ENCODE measurements at regions not wholly inside any gene's neighbourhood (a gene's known extent, or its start where the extent isn't known, plus 50 kb on each side); places are given as distances from the start of the nearest gene placed in this dataset.

DNA sequence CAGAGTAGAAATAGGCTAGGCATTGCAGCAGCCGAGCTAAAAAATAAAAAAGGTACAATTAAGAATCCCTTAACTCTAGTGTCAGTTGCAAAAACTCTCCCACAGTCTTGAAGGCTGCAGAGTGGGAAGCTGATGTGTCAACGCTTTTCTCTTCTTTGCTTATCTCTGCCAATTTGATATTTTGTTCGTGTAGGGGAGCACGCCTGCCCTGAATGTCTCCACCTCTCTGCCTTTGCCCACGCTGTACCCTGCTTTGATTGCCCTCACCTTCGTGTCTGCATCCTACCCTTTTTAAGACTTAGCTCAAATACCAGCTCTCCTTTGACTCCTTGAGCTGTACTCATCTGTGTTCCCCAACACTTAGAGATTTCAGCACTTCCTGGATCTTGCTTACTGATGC, 155.4 kb upstream of the CADPS start:
- intact Hi-C loops (cut with DNase I), result no loop called here
- no peak for DNase-seq
- Histone ChIP-seq H3K4me1 (no peaks in the 10 kb centered on the region), H3K27ac (no peak overlapping the region), H3K36me3 (no peaks in the 10 kb centered on the region), H3K4me3 (no peak overlapping the region), H3K27me3 (no peaks in the 10 kb centered on the region), H3K9me3 (no peaks in the 10 kb centered on the region)
- 54 to 64% methylated on average over 6 of the region's 6 CpGs for WGBS, 2 donors
- TF ChIP-seq, protein P1, sequence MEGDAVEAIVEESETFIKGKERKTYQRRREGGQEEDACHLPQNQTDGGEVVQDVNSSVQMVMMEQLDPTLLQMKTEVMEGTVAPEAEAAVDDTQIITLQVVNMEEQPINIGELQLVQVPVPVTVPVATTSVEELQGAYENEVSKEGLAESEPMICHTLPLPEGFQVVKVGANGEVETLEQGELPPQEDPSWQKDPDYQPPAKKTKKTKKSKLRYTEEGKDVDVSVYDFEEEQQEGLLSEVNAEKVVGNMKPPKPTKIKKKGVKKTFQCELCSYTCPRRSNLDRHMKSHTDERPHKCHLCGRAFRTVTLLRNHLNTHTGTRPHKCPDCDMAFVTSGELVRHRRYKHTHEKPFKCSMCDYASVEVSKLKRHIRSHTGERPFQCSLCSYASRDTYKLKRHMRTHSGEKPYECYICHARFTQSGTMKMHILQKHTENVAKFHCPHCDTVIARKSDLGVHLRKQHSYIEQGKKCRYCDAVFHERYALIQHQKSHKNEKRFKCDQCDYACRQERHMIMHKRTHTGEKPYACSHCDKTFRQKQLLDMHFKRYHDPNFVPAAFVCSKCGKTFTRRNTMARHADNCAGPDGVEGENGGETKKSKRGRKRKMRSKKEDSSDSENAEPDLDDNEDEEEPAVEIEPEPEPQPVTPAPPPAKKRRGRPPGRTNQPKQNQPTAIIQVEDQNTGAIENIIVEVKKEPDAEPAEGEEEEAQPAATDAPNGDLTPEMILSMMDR (IDR thresholded peaks at IDR 0.05), result no peak
- no peak for ATAC-seq
- FAIRE-seq, result no peak

DNA sequence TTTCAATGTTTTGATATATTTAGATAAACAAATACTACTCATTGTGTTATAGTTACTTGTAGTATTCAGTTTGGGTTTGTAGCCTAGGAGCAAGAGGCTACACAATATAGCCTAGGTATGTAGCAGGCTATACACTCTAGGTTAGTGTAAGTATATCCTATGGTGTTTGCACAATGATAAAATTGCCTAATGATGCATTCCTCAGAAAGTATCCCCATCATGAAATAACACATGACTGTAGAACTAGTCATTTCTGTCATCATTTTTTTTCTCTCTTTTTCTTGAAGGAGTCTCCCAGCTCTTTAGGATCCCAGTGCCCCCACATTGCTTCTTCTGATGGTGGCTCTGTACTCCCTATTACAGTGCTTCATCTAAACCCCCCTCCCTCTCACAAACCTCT, 157.7 kb upstream of the CADPS start:
- TF ChIP-seq, protein P1 (IDR thresholded peaks at IDR 0.05), result no peak
- Histone ChIP-seq H3K4me3 (no peak overlapping the region), H3K9me3 (no peaks in the 10 kb centered on the region), H3K27ac (no peak overlapping the region), H3K4me1 (no peaks in the 10 kb centered on the region), H3K27me3 (no peaks in the 10 kb centered on the region), H3K36me3 (no peaks in the 10 kb centered on the region)
- ATAC-seq, result no peak
- intact Hi-C loops (cut with DNase I), result no loop called here
- DNase-seq, result no peak
- FAIRE-seq, result no peak

DNA sequence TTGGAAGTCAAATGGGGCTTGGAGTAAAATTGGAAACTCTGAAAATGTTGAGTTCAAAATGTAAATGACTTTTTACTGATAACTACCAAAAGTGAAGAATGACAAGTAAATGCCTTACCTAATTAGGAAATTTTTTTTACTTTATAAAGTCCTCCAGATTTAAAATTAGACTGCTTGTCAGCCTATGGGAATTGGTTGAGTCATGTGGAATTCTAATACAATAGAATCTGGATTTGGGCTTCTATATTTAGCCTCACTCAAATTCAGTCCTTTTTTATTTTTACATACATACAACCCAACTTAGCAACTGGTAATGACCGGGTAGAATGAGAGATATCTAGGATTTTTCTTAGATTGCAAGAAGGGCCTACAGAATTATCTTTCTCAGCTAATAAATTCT, 158.9 kb upstream of the CADPS start:
- Histone ChIP-seq H3K36me3 (no peaks in the 10 kb centered on the region), H3K9me3 (no peaks in the 10 kb centered on the region), H3K4me3 (no peak overlapping the region), H3K4me1 (no peaks in the 10 kb centered on the region), H3K27ac (no peak overlapping the region), H3K27me3 (no peaks in the 10 kb centered on the region)
- FAIRE-seq (no peak), DNase-seq (no peak), ATAC-seq (no peak)
- WGBS, 2 donors, result 86 to 94% methylated on average over 1 of the region's 1 CpG
- intact Hi-C loops (cut with DNase I), result no loop called here
- TF ChIP-seq, protein P1 (IDR thresholded peaks at IDR 0.05), result no peak

DNA sequence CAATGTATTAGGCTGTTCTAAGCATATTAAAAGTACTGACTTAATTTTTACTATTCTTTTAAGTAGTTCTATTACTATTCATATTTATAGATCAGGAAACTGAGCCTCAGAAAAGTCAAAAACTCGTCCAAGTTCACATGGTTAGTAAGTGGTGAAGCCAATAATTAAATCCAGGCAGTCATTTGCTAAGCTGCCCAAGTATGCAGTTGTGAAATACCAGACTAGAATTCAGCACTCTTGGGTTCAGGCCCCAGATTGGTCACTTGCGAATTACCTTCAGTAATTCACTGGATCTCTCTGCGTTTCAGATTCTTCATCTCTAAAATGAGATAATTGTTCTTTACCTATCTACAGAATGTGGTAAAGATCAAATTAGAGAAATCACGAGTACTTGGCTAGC, 161.9 kb upstream of the CADPS start:
- TF ChIP-seq, protein P1 (IDR thresholded peaks at IDR 0.05), result no peak
- ATAC-seq (no peak), DNase-seq (no peak), FAIRE-seq (no peak)
- Histone ChIP-seq H3K27me3 (no peaks in the 10 kb centered on the region), H3K27ac (no peak overlapping the region), H3K9me3 (no peaks in the 10 kb centered on the region), H3K4me3 (no peak overlapping the region), H3K36me3 (no peaks in the 10 kb centered on the region), H3K4me1 (no peaks in the 10 kb centered on the region)
- 67 to 74% methylated on average over 4 of the region's 4 CpGs for WGBS, 2 donors
- intact Hi-C loops (cut with DNase I), result no loop called here

DNA sequence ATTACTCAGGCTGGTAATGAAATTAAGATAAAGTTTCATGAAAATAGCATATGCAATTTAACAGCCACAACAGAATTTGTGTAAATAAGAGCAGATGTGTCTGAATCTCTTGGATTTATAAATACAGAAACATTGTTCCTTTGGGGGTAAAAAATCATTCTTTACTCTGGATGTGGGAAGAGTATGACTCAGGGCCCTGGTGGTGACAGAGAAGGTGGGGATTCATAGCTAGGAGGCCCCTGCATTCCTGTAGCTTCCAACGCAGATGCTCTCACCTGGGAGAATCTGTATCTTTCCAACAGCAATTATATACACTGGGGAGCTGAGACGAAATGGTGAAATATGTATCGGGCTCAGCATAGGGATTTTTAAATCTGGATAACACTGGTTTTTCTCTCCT, 167.6 kb upstream of the CADPS start:
- intact Hi-C loops (cut with DNase I), result no loop called here
- TF ChIP-seq, protein P1 (IDR thresholded peaks at IDR 0.05), result no peak
- Histone ChIP-seq H3K27ac (no peak overlapping the region), H3K9me3 (no peaks in the 10 kb centered on the region), H3K27me3 (no peaks in the 10 kb centered on the region), H3K4me3 (no peak overlapping the region), H3K36me3 (no peaks in the 10 kb centered on the region), H3K4me1 (no peaks in the 10 kb centered on the region)
- no peak for DNase-seq
- 61 to 87% methylated on average over 3 of the region's 3 CpGs for WGBS, 2 donors
- no peak for ATAC-seq
- no peak for FAIRE-seq

Data from pancreas (tissue), 10 donors.